KBM-7 (cell line): ENCODE measurements at regions not wholly inside any gene's neighbourhood (a gene's known extent, or its start where the extent isn't known, plus 50 kb on each side); places are given as distances from the start of the nearest gene placed in this dataset.
"Not testable (repeated sequence)": the region's sequence is repeated elsewhere in the genome, so short reads cannot be mapped to it uniquely, and the experiment has no call there.

Source experiments
- DNase-seq: peaks from one replicate; pipeline ENCODE4 v3.0.0-alpha.2; 2015
- in situ Hi-C: fragments of 300-500 bp; cut with MboI; formaldehyde crosslinking; loops from 2 replicates; pipeline ENCODE4 v1.14.3; 2020; ENCODE audit warnings: low sequenced_read_pairs, low pct_unique_long_range_greater_than_20kb, mixed read lengths

GRCh38 chr16:85515319-85515745 is 97.8 kb upstream of the GSE1 start:
- in situ Hi-C loops, result no loop called here
- no peak for DNase-seq

GRCh38 chr16:85515830-85516397 is 97.2 kb upstream of the GSE1 start:
- in situ Hi-C loops, result no loop called here
- no peak for DNase-seq

- in situ Hi-C loops, result no loop called here
Measured at GRCh38 chr16:85517154-85517553, 96.0 kb upstream of the GSE1 start.

GRCh38 chr16:85517563-85518179 is 95.5 kb upstream of the GSE1 start:
- in situ Hi-C loops, result no loop called here
- DNase-seq, result no peak

More at GRCh38 chr16:85517154-85517553, 96.0 kb upstream of the GSE1 start:
- DNase-seq, result no peak

- in situ Hi-C loops, result no loop called here
- no peak for DNase-seq
Measured at GRCh38 chr16:85518398-85519049, 94.6 kb upstream of the GSE1 start.

- DNase-seq, in situ Hi-C loops: not testable (repeated sequence)
Measured at GRCh38 chr16:85519050-85519440, 94.1 kb upstream of the GSE1 start.

- no peak for DNase-seq
- in situ Hi-C loops, result no loop called here
Measured at GRCh38 chr16:85519540-85520231, 93.4 kb upstream of the GSE1 start.

- no peak for DNase-seq
- in situ Hi-C loops, result no loop called here
Measured at GRCh38 chr16:85520853-85521521, 92.1 kb upstream of the GSE1 start.

GRCh38 chr16:85521552-85522307 is 91.4 kb upstream of the GSE1 start:
- DNase-seq, result no peak
- in situ Hi-C loops, result no loop called here

GRCh38 chr16:85522308-85522841 is 90.7 kb upstream of the GSE1 start:
- no peak for DNase-seq
- in situ Hi-C loops, result no loop called here

GRCh38 chr16:85522842-85523601 is 90.1 kb upstream of the GSE1 start:
- no peak for DNase-seq
- in situ Hi-C loops, result no loop called here

- in situ Hi-C loops, result no loop called here
- peak; percentile 84 for DNase-seq
Measured at GRCh38 chr16:85523602-85524364, 89.3 kb upstream of the GSE1 start.

GRCh38 chr16:85524365-85524629 is 88.8 kb upstream of the GSE1 start:
- in situ Hi-C loops, result no loop called here
- no peak for DNase-seq

GRCh38 chr16:85524630-85525419 is 88.3 kb upstream of the GSE1 start:
- peak; percentile 92 for DNase-seq
- in situ Hi-C loops, result no loop called here

GRCh38 chr16:85525420-85526184 is 87.5 kb upstream of the GSE1 start:
- in situ Hi-C loops, result no loop called here

More at GRCh38 chr16:85525420-85526184, 87.5 kb upstream of the GSE1 start:
- DNase-seq, result no peak
